CD14-positive monocyte (primary cell): ENCODE measurements at regions not wholly inside any gene's neighbourhood (a gene's known extent, or its start where the extent isn't known, plus 50 kb on each side); places are given as distances from the start of the nearest gene placed in this dataset.

Experiments used
- DNase-seq, 3 donors: peaks; one replicate each; pipeline ENCODE4 v3.0.0-alpha.2; 2011 to 2022
- H2AFZ ChIP-seq: 2 replicates; pipeline ENCODE4 v1.6.0; 2012; ENCODE audit warnings: mild to moderate bottlenecking, low read depth, low read length, inconsistent platforms; ENCODE audit not compliant: insufficient read depth, poor library complexity, severe bottlenecking
- H3K27ac ChIP-seq, 2 donors: 1 replicate in 1 of 2; 2 replicates in 1 of 2; pipeline ENCODE4 v1.5.1; 2012 to 2013; ENCODE audit warnings: low read length in 2 of 2, control low read depth in 1 of 2, inconsistent platforms in 1 of 2, low read depth in 1 of 2, mild to moderate bottlenecking in 1 of 2
- H3K27me3 ChIP-seq, 2 donors: one replicate each; pipeline versions ENCODE4 v1.6.0 to v1.6.1; 2011 to 2013; ENCODE audit warnings: low read length in 2 of 2; ENCODE audit not compliant: control insufficient read depth in 2 of 2, insufficient read depth in 2 of 2
- H3K36me3 ChIP-seq, 2 donors: replicated peaks in 1 of 2; 1 replicate in 1 of 2; 2 replicates in 1 of 2; pipeline versions ENCODE4 v1.5.1 to v1.6.1; 2012 to 2013; ENCODE audit warnings: low read length in 2 of 2, control low read depth in 1 of 2, inconsistent platforms in 1 of 2, mild to moderate bottlenecking in 1 of 2; ENCODE audit not compliant: insufficient read depth in 2 of 2, control insufficient read depth in 1 of 2
- H3K4me1 ChIP-seq, 2 donors: 1 replicate in 1 of 2; 2 replicates in 1 of 2; pipeline versions ENCODE4 v1.5.1 to v1.6.1; 2012 to 2013; ENCODE audit warnings: low read length in 2 of 2, control low read depth in 1 of 2, inconsistent platforms in 1 of 2, mild to moderate bottlenecking in 1 of 2, moderate library complexity in 1 of 2; ENCODE audit not compliant: insufficient read depth in 2 of 2, control insufficient read depth in 1 of 2
- H3K4me2 ChIP-seq: replicated peaks from 2 replicates; pipeline ENCODE3; 2012; ENCODE audit warnings: low read length, moderate library complexity, mild to moderate bottlenecking; ENCODE audit not compliant: poor library complexity, severe bottlenecking; ENCODE audit errors: extremely low read depth
- H3K4me3 ChIP-seq, 3 experiments: fragments of 200-600 bp in 1 of 3; sonication (generic) in 1 of 3; replicated peaks in 1 of 3; 1 replicate in 2 of 3; 2 replicates in 1 of 3; pipeline ENCODE4 v1.5.1; 2011 to 2013; ENCODE audit warnings: low read length in 3 of 3, mild to moderate bottlenecking in 3 of 3, control low read depth in 2 of 3, low read depth in 2 of 3, inconsistent platforms in 1 of 3, moderate library complexity in 1 of 3
- H3K79me2 ChIP-seq: 2 replicates; pipeline ENCODE4 v1.6.0; 2012; ENCODE audit warnings: mild to moderate bottlenecking, control low read depth, inconsistent platforms, low read length, moderate library complexity; ENCODE audit not compliant: insufficient read depth
- H3K9ac ChIP-seq: 2 replicates; pipeline ENCODE4 v1.6.0; 2017; ENCODE audit warnings: low read length, mild to moderate bottlenecking; ENCODE audit not compliant: insufficient read depth, poor library complexity, severe bottlenecking
- H3K9me3 ChIP-seq, 2 donors: replicated peaks in 1 of 2; 1 replicate in 1 of 2; 2 replicates in 1 of 2; pipeline versions ENCODE4 v1.5.1 to v1.6.1; 2012 to 2013; ENCODE audit warnings: low read length in 2 of 2, control low read depth in 1 of 2; ENCODE audit not compliant: control insufficient read depth in 1 of 2, insufficient read depth in 1 of 2
- H4K20me1 ChIP-seq: 2 replicates; pipeline ENCODE4 v1.6.0; 2012; ENCODE audit warnings: mild to moderate bottlenecking, low read length, control low read depth, moderate library complexity; ENCODE audit not compliant: insufficient read depth
- H3K27ac Mint-ChIP-seq, 7 donors: one replicate each; pipeline ENCODE4 v1.8.0; 2020; ENCODE audit warnings: mild to moderate bottlenecking in 7 of 7, mixed read lengths in 7 of 7, moderate library complexity in 6 of 7, inconsistent platforms in 2 of 7
- H3K27me3 Mint-ChIP-seq, 3 donors: one replicate each; pipeline ENCODE4 v1.8.0; 2021 to 2022; ENCODE audit warnings: low read depth in 3 of 3, mild to moderate bottlenecking in 3 of 3, mixed read lengths in 3 of 3, moderate library complexity in 3 of 3, inconsistent platforms in 1 of 3
- H3K36me3 Mint-ChIP-seq, 2 donors: one replicate each; pipeline ENCODE4 v1.8.0; 2020; ENCODE audit warnings: mixed read lengths in 2 of 2, inconsistent platforms in 1 of 2, mild to moderate bottlenecking in 1 of 2
- H3K4me1 Mint-ChIP-seq: one replicate; pipeline ENCODE4 v1.8.0; 2020; ENCODE audit warnings: mild to moderate bottlenecking, mixed read lengths
- H3K4me3 Mint-ChIP-seq, 2 donors: one replicate each; pipeline ENCODE4 v1.8.0; 2020; ENCODE audit warnings: mild to moderate bottlenecking in 2 of 2, mixed read lengths in 2 of 2, moderate library complexity in 1 of 2
- H3K9me3 Mint-ChIP-seq, 7 donors: one replicate each; pipeline ENCODE4 v1.8.0; 2020 to 2022; ENCODE audit warnings: mixed read lengths in 7 of 7, mild to moderate bottlenecking in 6 of 7, moderate library complexity in 6 of 7, inconsistent platforms in 2 of 7
- WGBS: methylation state at CpG from one replicate; pipeline ENCODE4 v1.1.5; 2013; ENCODE audit warnings: missing lambda C conversion rate; ENCODE audit not compliant: insufficient coverage; 5-methylcytosine and 5-hydroxymethylcytosine counted together
- intact Hi-C, 2 donors: fragments of 100-400 bp; cut with micrococcal nuclease; formaldehyde crosslinking; loops; one replicate each; pipeline versions ENCODE4 v1.15.0 to v1.15.1; 2023
- TF ChIP-seq, protein P1 (sequence below): fragments of 200-600 bp; IDR thresholded peaks from one replicate; pipeline ENCODE4 v1.8.0; 2022; ENCODE audit warnings: antibody characterized with exemption, mild to moderate bottlenecking

GRCh38 chr2:59567151-59567550 is 986.3 kb downstream of the BCL11A start:
- H3K4me1 Mint-ChIP-seq, result no peaks in the 10 kb centered on the region

GRCh38 chr2:59566739-59567138 is 986.7 kb downstream of the BCL11A start:
- no peaks in the 10 kb centered on the region for H3K4me1 ChIP-seq
- WGBS, result no CpG with 5 or more reads among the region's 2 CpGs
- H2AFZ ChIP-seq, result no peak overlapping the region
- no peaks in the 10 kb centered on the region for H3K36me3 ChIP-seq
- Mint-ChIP-seq H3K36me3 (no peaks in the 10 kb centered on the region), H3K9me3 (peaks cover 0 to 2% (median 0%) of the 10 kb centered on the region in 7 donors), H3K27ac (no peak overlapping the region), H3K27me3 (peaks cover 0 to 1% (median 0%) of the 10 kb centered on the region in 3 donors), H3K4me3 (no peak overlapping the region), H3K4me1 (no peaks in the 10 kb centered on the region)
- no peaks in the 10 kb centered on the region for H3K9me3 ChIP-seq
- H3K9ac ChIP-seq, result no peak overlapping the region
- no peak overlapping the region for H3K4me2 ChIP-seq
- TF ChIP-seq, protein P1, sequence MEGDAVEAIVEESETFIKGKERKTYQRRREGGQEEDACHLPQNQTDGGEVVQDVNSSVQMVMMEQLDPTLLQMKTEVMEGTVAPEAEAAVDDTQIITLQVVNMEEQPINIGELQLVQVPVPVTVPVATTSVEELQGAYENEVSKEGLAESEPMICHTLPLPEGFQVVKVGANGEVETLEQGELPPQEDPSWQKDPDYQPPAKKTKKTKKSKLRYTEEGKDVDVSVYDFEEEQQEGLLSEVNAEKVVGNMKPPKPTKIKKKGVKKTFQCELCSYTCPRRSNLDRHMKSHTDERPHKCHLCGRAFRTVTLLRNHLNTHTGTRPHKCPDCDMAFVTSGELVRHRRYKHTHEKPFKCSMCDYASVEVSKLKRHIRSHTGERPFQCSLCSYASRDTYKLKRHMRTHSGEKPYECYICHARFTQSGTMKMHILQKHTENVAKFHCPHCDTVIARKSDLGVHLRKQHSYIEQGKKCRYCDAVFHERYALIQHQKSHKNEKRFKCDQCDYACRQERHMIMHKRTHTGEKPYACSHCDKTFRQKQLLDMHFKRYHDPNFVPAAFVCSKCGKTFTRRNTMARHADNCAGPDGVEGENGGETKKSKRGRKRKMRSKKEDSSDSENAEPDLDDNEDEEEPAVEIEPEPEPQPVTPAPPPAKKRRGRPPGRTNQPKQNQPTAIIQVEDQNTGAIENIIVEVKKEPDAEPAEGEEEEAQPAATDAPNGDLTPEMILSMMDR, result no peak
- no peak overlapping the region for H3K4me3 ChIP-seq
- no peak for DNase-seq
- H3K27me3 ChIP-seq, result no peaks in the 10 kb centered on the region
- intact Hi-C loops, result no loop called here
- H4K20me1 ChIP-seq, result no peaks in the 10 kb centered on the region
- H3K27ac ChIP-seq, result no peak overlapping the region
- H3K79me2 ChIP-seq, result no peaks in the 10 kb centered on the region

More at GRCh38 chr2:59567151-59567550, 986.3 kb downstream of the BCL11A start:
- H3K4me3 ChIP-seq, result no peak overlapping the region
- TF ChIP-seq, protein P1, result no peak
- no peaks in the 10 kb centered on the region for H3K9me3 ChIP-seq
- H3K27me3 Mint-ChIP-seq, result peaks cover 0 to 1% (median 0%) of the 10 kb centered on the region in 3 donors
- no peaks in the 10 kb centered on the region for H3K36me3 ChIP-seq
- H3K27ac Mint-ChIP-seq, result no peak overlapping the region
- H4K20me1 ChIP-seq, result no peaks in the 10 kb centered on the region
- no peaks in the 10 kb centered on the region for H3K4me1 ChIP-seq
- no peak overlapping the region for H3K9ac ChIP-seq
- no peak overlapping the region for H2AFZ ChIP-seq
- no peak for DNase-seq
- peaks cover 0 to 2% (median 0%) of the 10 kb centered on the region in 7 donors for H3K9me3 Mint-ChIP-seq
- H3K4me3 Mint-ChIP-seq, result no peak overlapping the region
- intact Hi-C loops, result no loop called here
- H3K79me2 ChIP-seq, result no peaks in the 10 kb centered on the region
- no peaks in the 10 kb centered on the region for H3K36me3 Mint-ChIP-seq
- no peak overlapping the region for H3K4me2 ChIP-seq
- WGBS, result 60% methylated on average over 3 of the region's 6 CpGs
- no peak overlapping the region for H3K27ac ChIP-seq
- H3K27me3 ChIP-seq, result no peaks in the 10 kb centered on the region
